Stimulated activated memory B cell treated with anti-CD40 and anti-IgM and Interleukin-4, amounts not matched to agents 10 μg/mL and 1 μg/mL and 100 μg/mL, for 72 hours (primary cell): ENCODE measurements at regions not wholly inside any gene's neighbourhood (a gene's known extent, or its start where the extent isn't known, plus 50 kb on each side); places are given as distances from the start of the nearest gene placed in this dataset.

ENCODE experiments used
- ATAC-seq: fragments of 150-1000 bp; cut with Tn5 transposase; 2 replicates; pipeline ENCODE4 v1.10.0; 2021
- H3K27ac Mint-ChIP-seq: one replicate; pipeline ENCODE4 v1.8.0; 2022; ENCODE audit warnings: mild to moderate bottlenecking, mixed read lengths
- H3K27me3 Mint-ChIP-seq: one replicate; pipeline ENCODE4 v1.8.0; 2022; ENCODE audit warnings: mixed read lengths
- H3K36me3 Mint-ChIP-seq: one replicate; pipeline ENCODE4 v1.8.0; 2022; ENCODE audit warnings: mixed read lengths
- H3K4me1 Mint-ChIP-seq: one replicate; pipeline ENCODE4 v1.8.0; 2022; ENCODE audit warnings: mixed read lengths
- H3K4me3 Mint-ChIP-seq: one replicate; pipeline ENCODE4 v1.8.0; 2022; ENCODE audit warnings: mild to moderate bottlenecking, moderate library complexity, mixed read lengths
- H3K9me3 Mint-ChIP-seq: one replicate; pipeline ENCODE4 v1.8.0; 2022; ENCODE audit warnings: mixed read lengths

GRCh38 chr11:92416971-92417725 lies 192.5 kb downstream of the FAT3 start:
- no peak overlapping the region for H3K4me3 Mint-ChIP-seq
- H3K36me3 Mint-ChIP-seq = no peaks in the 10 kb centered on the region
- no peak overlapping the region for H3K27ac Mint-ChIP-seq
- H3K9me3 Mint-ChIP-seq = peaks cover under 1% of the 10 kb centered on the region
- ATAC-seq = no peak
- no peaks in the 10 kb centered on the region for H3K27me3 Mint-ChIP-seq
- no peaks in the 10 kb centered on the region for H3K4me1 Mint-ChIP-seq

- H3K4me3 Mint-ChIP-seq = no peak overlapping the region
- ATAC-seq = no peak
- H3K27ac Mint-ChIP-seq = no peak overlapping the region
- no peaks in the 10 kb centered on the region for H3K27me3 Mint-ChIP-seq
- peaks cover 6% of the 10 kb centered on the region for H3K9me3 Mint-ChIP-seq
- no peaks in the 10 kb centered on the region for H3K4me1 Mint-ChIP-seq
- H3K36me3 Mint-ChIP-seq = no peaks in the 10 kb centered on the region
Measured at GRCh38 chr11:92423115-92424034, 198.8 kb downstream of the FAT3 start.

- H3K9me3 Mint-ChIP-seq = peaks cover 7% of the 10 kb centered on the region
- no peak overlapping the region for H3K27ac Mint-ChIP-seq
- no peak overlapping the region for H3K4me3 Mint-ChIP-seq
- H3K36me3 Mint-ChIP-seq = no peaks in the 10 kb centered on the region
- H3K27me3 Mint-ChIP-seq = no peaks in the 10 kb centered on the region
- no peak for ATAC-seq
- H3K4me1 Mint-ChIP-seq = no peaks in the 10 kb centered on the region
Measured at GRCh38 chr11:92424281-92424680, 199.7 kb downstream of the FAT3 start.

GRCh38 chr11:92425127-92425526 lies 200.5 kb downstream of the FAT3 start:
- H3K27me3 Mint-ChIP-seq = no peaks in the 10 kb centered on the region
- ATAC-seq = no peak
- H3K9me3 Mint-ChIP-seq = peaks cover 12% of the 10 kb centered on the region
- H3K4me3 Mint-ChIP-seq = no peak overlapping the region
- no peaks in the 10 kb centered on the region for H3K4me1 Mint-ChIP-seq
- H3K27ac Mint-ChIP-seq = no peak overlapping the region
- no peaks in the 10 kb centered on the region for H3K36me3 Mint-ChIP-seq

- no peak for ATAC-seq
- Mint-ChIP-seq H3K27me3 (no peaks in the 10 kb centered on the region), H3K9me3 (peaks cover 8% of the 10 kb centered on the region), H3K4me1 (no peaks in the 10 kb centered on the region), H3K27ac (no peak overlapping the region), H3K4me3 (no peak overlapping the region), H3K36me3 (no peaks in the 10 kb centered on the region)
Measured at GRCh38 chr11:92432515-92432914, 207.9 kb downstream of the FAT3 start.

- no peaks in the 10 kb centered on the region for H3K27me3 Mint-ChIP-seq
- H3K4me3 Mint-ChIP-seq = no peak overlapping the region
- no peaks in the 10 kb centered on the region for H3K36me3 Mint-ChIP-seq
- H3K4me1 Mint-ChIP-seq = no peaks in the 10 kb centered on the region
- H3K9me3 Mint-ChIP-seq = peaks cover 3% of the 10 kb centered on the region
- no peak for ATAC-seq
- H3K27ac Mint-ChIP-seq = no peak overlapping the region
Measured at GRCh38 chr11:92436034-92436920, 211.7 kb downstream of the FAT3 start.

- Mint-ChIP-seq H3K9me3 (peaks cover 3% of the 10 kb centered on the region), H3K36me3 (no peaks in the 10 kb centered on the region)
Measured at GRCh38 chr11:92439133-92439532, 214.5 kb downstream of the FAT3 start.

GRCh38 chr11:92440701-92441442 lies 216.3 kb downstream of the FAT3 start:
- no peak overlapping the region for H3K4me3 Mint-ChIP-seq
- no peak overlapping the region for H3K27ac Mint-ChIP-seq
- peaks cover 3% of the 10 kb centered on the region for H3K9me3 Mint-ChIP-seq
- no peaks in the 10 kb centered on the region for H3K4me1 Mint-ChIP-seq
- ATAC-seq = no peak
- no peaks in the 10 kb centered on the region for H3K36me3 Mint-ChIP-seq
- no peaks in the 10 kb centered on the region for H3K27me3 Mint-ChIP-seq

More at GRCh38 chr11:92439133-92439532, 214.5 kb downstream of the FAT3 start:
- H3K27me3 Mint-ChIP-seq = no peaks in the 10 kb centered on the region
- no peaks in the 10 kb centered on the region for H3K4me1 Mint-ChIP-seq
- H3K4me3 Mint-ChIP-seq = no peak overlapping the region
- no peak overlapping the region for H3K27ac Mint-ChIP-seq
- no peak for ATAC-seq

- no peaks in the 10 kb centered on the region for H3K36me3 Mint-ChIP-seq
- H3K27ac Mint-ChIP-seq = no peak overlapping the region
Measured at GRCh38 chr11:92441443-92441726, 216.8 kb downstream of the FAT3 start.

GRCh38 chr11:92443199-92443598 lies 218.6 kb downstream of the FAT3 start:
- ATAC-seq = no peak
- peaks cover 3% of the 10 kb centered on the region for H3K9me3 Mint-ChIP-seq
- no peak overlapping the region for H3K27ac Mint-ChIP-seq
- H3K4me1 Mint-ChIP-seq = no peaks in the 10 kb centered on the region
- no peaks in the 10 kb centered on the region for H3K27me3 Mint-ChIP-seq
- H3K4me3 Mint-ChIP-seq = no peak overlapping the region
- no peaks in the 10 kb centered on the region for H3K36me3 Mint-ChIP-seq

More at GRCh38 chr11:92441443-92441726, 216.8 kb downstream of the FAT3 start:
- no peaks in the 10 kb centered on the region for H3K4me1 Mint-ChIP-seq
- H3K9me3 Mint-ChIP-seq = peaks cover 3% of the 10 kb centered on the region
- no peak for ATAC-seq
- no peak overlapping the region for H3K4me3 Mint-ChIP-seq
- H3K27me3 Mint-ChIP-seq = no peaks in the 10 kb centered on the region

- Mint-ChIP-seq H3K4me3 (no peak overlapping the region), H3K9me3 (no peaks in the 10 kb centered on the region), H3K27me3 (no peaks in the 10 kb centered on the region), H3K4me1 (no peaks in the 10 kb centered on the region), H3K36me3 (no peaks in the 10 kb centered on the region), H3K27ac (no peak overlapping the region)
- no peak for ATAC-seq
Measured at GRCh38 chr11:92447586-92447985, 223.0 kb downstream of the FAT3 start.

GRCh38 chr11:92449222-92449621 lies 224.6 kb downstream of the FAT3 start:
- Mint-ChIP-seq H3K27me3 (no peaks in the 10 kb centered on the region), H3K4me3 (no peak overlapping the region), H3K9me3 (no peaks in the 10 kb centered on the region), H3K27ac (no peak overlapping the region), H3K4me1 (no peaks in the 10 kb centered on the region), H3K36me3 (no peaks in the 10 kb centered on the region)
- ATAC-seq = no peak

- no peaks in the 10 kb centered on the region for H3K4me1 Mint-ChIP-seq
- ATAC-seq = no peak
- no peak overlapping the region for H3K4me3 Mint-ChIP-seq
- no peaks in the 10 kb centered on the region for H3K27me3 Mint-ChIP-seq
- H3K9me3 Mint-ChIP-seq = no peaks in the 10 kb centered on the region
- no peaks in the 10 kb centered on the region for H3K36me3 Mint-ChIP-seq
- no peak overlapping the region for H3K27ac Mint-ChIP-seq
Measured at GRCh38 chr11:92449780-92450179, 225.2 kb downstream of the FAT3 start.

- Mint-ChIP-seq H3K9me3 (no peaks in the 10 kb centered on the region), H3K27ac (no peak overlapping the region), H3K4me1 (no peaks in the 10 kb centered on the region), H3K4me3 (no peak overlapping the region), H3K36me3 (no peaks in the 10 kb centered on the region), H3K27me3 (no peaks in the 10 kb centered on the region)
- ATAC-seq = no peak
Measured at GRCh38 chr11:92451063-92451462, 226.4 kb downstream of the FAT3 start.

- no peaks in the 10 kb centered on the region for H3K36me3 Mint-ChIP-seq
- no peak overlapping the region for H3K4me3 Mint-ChIP-seq
- no peak overlapping the region for H3K27ac Mint-ChIP-seq
- no peaks in the 10 kb centered on the region for H3K27me3 Mint-ChIP-seq
- no peaks in the 10 kb centered on the region for H3K4me1 Mint-ChIP-seq
- no peak for ATAC-seq
- H3K9me3 Mint-ChIP-seq = no peaks in the 10 kb centered on the region
Measured at GRCh38 chr11:92453055-92453454, 228.4 kb downstream of the FAT3 start.
